ENCODE measurements at regions not wholly inside any gene's neighbourhood (a gene's known extent, or its start where the extent isn't known, plus 50 kb on each side); places are given as distances from the start of the nearest gene placed in this dataset.

DNA sequence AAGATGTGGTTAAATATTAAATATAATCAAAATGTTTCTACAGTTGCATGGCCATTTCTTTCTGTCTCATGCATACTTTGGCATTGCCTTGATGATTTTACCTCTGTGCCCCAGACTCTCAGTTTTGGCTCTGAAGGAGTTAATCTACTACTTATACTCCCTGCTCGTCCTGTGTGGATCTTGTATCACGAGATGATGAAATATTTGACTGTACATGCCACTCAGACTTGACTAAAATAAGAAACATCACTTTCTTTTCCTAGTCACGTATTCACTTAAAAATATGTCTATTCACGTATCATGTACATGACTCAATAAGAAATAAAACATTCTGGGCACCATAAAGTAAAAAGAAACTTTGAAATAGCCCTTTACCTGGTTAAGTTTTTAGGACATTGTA is 397.7 kb downstream of the RFPL4B start:
- DNase-seq: no peak

DNA sequence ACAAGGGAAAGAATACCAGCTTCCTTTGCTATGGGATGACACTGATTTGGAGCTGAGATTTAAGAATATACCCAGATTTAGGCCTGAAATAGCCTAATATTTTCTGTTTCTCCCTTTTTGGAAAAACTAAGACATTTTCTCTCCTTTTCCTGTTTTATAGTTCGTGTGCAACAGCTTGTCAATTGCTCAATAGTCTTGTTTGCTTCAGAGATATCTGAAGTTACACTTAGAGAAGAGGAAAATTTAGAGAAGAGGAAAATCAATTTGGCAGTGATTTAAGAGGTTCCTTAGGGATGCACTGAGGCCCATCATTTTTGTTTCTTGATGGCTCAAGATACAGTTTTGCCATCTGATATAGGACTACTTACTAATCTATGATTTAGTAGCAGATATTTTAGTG is 398.6 kb downstream of the RFPL4B start:
- no peak for DNase-seq

DNA sequence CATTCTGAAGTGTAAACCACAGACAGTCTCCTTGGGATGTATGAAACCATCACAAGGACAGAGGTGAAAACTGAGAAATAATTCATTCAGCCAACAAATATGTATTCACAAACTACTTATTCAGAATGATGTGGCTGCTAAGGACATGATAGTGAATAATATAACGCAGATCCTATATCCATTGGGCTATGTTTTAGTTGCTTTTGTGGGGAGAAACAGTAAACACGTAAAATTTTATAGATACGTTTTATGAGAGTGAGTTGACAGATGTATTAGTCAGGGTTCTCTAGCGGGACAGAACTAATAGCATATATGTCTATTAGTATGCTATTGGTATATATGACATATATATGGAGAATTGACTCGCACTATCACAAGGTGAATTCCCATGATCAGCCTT is 402.5 kb downstream of the RFPL4B start:
- no peak for DNase-seq

DNA sequence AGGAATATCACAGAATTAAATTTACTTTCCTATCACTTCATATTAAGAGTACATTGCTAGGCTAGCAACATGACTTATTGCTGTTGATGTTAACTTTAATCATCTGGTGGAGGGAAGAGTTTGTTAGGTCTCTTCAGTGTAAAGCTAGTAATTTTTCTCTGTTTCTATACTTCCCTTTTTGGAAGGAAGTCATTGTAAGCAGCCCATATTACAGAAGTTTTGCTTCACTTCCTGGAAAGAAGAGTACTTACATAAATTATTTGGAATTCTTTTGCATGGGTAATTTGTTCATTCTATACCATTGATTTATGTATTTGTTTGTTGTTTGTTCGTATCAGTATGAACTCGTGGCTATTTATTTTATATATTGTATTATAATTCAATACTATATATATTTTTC is 405.2 kb downstream of the RFPL4B start:
- DNase-seq: no peak

DNA sequence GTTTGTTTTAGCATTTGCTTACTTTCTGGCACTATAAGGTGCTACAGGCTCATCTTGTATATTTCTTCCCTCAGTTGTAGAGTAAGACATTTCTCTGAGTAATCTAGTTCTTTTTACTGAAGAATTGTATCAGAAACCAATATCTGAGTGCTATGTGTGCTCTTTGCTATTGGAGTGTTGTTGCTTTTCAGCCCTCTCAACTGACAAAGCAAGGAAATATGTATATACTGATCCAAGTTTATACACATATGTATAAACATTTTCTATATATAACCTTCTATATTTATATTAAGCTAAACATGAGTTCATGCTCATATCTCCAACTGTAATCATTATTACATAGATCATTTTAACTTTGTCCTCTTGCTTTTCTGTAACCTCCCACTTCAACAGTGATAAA is 405.7 kb downstream of the RFPL4B start:
- no peak for DNase-seq

DNA sequence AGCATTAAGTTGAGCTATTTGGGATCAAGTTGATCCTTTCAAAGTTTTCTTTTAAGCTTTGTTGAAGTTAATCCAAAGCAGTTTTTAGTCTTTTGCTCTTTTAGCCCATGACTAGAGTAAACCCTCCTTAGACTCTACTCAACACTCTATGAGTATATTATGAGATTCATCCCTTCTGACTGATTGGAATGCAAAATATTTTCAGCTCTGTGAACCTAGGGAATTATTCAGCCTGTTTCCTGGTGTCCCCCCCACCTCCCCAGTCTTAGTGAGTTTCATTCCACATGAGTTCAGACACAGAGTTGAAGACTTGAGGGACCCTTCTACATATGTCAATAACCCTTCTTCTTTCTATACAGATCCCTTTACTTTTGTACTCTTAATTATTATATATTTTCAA is 413.7 kb downstream of the RFPL4B start:
- DNase-seq: peak; percentile 77

DNA sequence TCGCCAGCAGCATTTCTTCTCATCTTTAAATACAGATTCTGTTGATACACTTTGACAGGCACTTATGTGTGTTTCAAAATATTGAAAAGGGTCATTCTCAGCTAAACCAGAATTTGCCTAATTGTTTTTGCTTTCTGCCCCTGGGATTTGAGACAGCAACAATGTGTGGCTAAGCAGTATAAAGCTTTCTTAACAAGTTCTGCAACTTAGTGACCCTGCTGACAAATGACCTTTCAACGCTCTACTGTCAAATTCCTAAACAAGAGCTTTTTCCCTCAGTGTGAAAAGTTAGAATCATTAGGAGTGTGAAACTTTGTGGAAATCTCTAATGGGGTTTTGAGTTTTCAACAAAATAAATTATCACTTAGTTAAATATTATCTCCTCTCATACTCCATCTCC is 414.6 kb downstream of the RFPL4B start:
- no peak for DNase-seq

DNA sequence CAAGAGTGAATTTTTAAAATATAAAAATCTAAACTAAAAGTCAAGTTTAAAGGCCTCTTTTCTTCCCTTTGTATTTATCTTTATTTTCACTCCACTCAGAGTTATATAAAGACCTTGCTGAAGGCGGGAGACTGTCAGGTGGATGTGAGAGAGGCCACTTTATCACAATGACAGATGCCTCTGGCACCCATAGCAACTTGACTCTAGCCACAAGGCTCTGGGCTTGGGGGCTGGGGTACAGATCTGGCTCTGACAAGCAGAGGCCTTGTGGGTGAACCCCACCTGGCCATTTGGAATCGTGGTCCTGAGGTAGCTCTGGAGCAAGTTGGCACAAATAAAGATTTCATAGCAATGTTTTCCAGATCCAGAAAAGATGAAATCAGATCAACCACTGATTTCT is 417.2 kb downstream of the RFPL4B start:
- DNase-seq: no peak

DNA sequence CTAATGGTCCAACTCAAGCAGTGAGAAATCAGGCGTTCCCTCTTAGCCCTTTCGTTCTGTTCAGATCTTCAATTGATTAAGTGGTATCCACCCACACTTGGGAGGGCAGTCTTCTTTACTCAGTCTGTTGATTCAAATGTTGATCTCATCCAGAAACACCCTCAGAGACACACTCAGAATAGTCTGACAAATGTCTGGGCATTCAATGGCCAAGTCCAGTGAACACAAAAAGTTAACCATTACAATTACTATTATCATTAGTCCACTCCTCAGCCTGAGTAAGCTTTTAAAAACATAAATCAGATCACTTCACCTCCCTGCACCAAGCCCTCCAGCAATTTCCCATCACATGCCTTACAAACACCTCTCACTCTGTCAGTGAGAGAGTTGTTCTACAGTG is 423.2 kb downstream of the RFPL4B start:
- DNase-seq: no peak

DNA sequence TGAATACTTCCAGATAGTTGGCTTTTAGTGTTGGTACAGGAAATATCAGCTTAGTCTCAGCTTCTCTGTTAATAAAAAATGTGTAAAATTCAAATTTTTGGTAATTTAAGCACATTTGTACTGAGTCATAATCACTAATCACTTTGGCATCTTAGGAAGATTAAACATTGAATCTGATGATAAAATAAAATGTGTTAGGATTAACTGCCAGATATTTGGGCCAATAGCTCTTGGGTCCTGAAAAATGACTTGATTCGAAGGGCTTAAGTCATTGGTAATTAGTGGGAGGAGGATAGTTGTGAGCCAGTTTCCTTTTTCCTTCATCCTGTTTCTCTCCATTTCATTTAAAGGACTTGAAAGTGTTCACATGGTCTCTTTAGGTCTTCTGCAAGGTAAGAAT is 426.1 kb downstream of the RFPL4B start:
- peak; percentile 38 for DNase-seq

DNA sequence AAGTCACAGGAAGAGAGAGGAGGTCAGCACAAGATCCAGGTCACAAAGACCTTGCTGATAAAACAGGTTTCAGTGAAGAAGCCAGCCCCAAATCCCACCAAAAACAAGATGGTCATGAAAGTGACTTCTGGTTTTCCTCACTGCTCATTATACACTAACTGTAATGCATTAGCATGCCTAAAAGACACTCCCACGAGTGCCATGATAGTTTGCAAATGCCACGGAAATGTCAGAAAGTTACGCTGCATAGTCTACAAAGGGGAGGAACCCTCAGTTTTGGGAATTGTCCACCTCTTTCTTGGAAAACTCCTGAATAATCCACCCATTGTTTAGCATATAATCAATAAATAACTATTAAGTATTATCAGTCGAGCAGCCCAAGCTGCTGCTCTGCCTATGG is 427.2 kb downstream of the RFPL4B start:
- DNase-seq: no peak

DNA sequence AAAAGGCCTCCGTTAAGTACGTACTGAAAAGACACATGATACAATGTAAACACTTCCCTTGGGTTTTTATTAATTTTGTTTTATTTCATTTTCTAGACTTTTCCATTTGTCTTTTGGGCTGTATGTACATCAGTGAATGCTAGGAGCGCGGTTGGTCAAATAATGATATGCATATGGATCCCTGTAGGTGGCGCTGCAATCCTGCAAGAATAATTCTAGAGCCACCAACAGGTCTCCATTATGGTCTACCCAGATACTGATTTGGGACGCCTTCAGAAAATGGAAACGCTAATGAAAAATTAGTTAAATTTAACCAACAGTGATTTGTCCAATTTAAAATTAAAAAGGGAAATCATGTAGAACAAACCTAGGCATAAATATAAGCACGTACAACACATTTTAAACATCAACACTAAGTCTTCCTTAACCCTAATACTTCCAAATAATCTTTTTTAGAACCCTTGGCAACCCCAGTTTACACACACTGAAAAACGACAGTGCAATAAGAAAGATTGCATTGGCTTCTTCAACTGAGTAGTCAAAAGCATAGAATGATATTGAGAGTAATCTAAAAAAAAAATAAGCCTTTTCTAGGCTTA is 433.5 kb downstream of the RFPL4B start:
- peak; percentile 84 for DNase-seq

DNA sequence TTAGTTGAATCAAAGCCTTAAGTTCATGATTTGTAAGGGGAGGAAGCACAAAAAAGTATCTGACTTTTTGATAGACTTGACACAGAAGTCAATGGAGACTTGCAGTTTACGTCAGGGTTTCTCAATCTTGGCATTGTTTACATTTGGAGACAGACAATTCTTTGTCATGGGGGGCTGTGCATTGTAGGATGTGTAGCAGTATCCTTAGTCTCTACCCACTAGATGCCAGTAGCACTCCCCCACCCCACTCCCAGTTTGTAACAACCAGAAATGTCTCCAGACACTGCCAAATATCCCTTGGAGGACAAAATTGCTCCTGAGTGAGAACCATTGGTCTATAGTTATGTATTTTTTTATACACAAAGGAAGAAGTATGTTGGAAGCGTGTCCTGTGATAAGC is 434.1 kb downstream of the RFPL4B start:
- DNase-seq: peak; percentile 37

DNA sequence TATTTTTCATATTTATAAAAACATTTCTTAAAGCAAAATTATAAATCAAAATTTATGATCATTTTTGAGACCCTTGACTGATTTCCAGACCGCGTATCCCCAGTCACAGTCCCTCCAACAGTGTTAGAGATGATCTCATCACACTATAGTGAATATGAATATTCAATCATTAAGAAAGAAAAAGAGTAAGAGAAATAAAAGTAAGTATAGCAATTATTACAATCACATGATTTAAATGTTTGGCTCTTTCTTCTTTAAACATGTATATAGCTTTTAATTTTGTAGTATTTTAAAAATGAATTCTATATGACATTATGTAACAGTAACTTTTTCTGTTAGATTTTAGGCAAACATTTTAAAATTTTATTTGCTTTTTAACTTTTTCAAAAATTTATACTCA is 438.3 kb downstream of the RFPL4B start:
- DNase-seq: no peak

DNA sequence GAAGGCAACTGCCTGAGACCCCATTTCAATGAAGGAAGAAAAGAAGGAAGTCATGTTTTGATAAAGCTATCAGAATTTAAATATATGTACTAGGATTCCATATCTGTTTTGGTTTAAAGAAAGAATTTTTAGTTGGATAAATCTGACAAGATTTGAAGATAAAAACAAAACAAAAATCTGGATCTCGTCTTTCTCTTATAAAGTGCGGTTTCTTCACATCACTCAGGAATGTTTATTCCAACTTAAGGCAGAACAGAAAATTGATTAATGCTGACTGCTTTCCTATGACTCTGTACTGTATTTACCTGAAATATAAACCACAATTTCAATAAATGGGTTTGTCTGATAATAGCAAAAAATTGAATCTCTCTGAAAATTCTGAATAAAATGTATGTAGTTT is 439.7 kb downstream of the RFPL4B start:
- no peak for DNase-seq

DNA sequence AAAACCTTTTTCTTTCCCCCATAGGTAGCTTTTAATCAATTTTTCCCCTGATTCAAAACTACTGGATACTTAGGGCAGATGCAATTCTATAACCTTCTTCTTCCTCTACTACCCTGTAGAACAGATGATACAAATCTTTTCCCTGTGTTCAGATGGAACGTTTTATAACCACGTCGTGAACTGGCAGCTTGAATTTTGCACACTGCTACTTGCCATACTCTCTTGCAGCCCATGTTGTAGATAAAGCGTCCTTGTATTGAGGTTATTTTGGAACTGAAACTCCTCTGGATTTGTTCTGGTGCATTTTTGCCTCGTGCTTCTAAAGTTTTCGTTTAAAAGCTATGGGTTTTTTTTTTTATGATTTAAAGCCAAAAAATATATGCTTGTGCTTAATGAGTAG is 440.2 kb downstream of the RFPL4B start:
- no peak for DNase-seq

DNA sequence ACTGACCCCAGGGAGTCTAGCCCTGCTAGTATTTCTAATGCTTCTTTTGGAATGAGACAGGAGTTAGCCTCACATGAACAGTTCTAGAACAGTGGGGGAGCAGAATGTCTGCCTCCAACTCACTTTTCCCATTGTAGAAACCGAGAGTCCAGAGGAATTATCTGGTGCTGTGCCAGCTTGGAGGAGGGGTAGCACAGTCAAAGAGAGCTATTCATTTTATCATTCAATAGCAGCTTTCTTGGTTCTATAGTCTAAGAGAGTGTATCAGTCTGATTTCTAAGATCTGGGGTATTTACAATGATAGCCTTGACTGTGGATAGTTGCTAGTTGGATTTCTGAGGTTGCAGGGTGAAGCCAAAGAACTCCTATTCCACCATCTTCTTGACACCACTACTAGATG is 448.2 kb downstream of the RFPL4B start:
- no peak for DNase-seq

DNA sequence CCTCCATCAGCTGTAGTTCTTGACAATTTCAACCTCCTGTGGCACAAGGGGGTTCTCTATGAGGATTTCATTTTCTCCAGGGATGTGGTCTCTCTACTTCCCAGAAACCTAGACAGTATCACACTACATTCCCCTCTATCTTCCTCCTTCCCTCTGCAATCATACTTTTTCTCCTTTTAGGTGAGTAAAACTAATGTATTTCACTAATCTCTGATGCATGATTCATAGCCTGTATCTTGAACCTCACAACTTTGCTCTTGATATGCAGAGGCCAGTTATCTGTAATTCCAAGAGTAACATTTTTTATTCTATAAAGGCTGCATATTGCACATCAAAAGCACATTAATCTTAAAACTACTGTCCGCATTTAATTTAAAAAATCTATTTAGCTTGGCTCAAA is 449.6 kb downstream of the RFPL4B start:
- DNase-seq: no peak

DNA sequence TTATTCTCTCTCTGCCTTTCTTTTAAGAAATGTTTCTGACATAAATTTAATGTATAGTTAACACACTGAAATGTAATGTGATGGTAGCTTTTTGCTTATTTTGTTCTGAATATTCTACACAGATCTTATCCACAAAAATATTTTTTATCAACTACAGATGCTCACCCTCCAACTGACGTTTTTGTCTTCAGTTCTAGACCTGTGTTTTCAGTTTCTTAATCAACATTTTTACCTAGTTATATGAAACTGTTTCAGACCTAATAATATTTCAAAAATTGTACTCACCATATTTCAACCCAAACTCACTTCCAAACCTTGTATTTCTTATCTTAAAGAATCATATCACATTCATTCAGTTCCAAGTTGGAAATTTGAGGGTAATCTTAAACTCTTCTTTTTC is 452.8 kb downstream of the RFPL4B start:
- no peak for DNase-seq

DNA sequence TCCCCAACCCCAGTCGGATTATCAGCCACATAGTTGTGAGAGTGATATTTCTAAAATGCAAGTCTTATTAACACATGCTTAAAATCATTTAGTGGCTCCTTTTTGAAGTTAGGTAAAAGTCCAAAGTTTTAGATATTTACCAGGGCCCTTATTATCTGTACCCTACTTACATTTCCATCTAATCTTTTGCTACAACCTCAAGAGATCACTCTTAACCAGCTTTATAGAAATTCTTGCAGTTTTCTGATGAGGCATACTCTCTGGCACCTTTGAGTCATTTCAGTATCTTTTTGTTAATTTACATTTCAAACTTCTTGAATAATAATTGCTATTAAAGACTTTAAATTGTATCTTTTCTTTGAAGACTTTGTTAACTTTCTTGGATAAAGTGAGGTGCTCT is 453.3 kb downstream of the RFPL4B start:
- no peak for DNase-seq

DNA sequence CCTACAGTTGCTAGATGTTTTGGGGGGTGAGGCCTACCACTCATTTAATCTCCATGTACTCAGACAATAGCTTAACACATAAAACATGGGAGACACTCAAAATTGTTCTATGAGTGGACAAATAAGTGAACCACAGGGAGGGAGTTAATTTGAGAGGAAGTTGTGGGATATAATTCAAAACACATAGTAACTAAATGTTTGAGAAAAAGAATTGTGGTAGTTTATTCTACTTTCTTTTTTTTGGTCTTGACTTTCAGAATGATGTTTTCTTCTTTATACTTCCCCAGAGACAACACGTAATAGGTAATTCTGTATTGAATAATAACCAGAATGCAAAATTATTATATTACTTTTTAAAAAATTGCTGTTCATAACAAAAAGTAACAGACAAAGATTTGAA is 453.8 kb downstream of the RFPL4B start:
- DNase-seq: no peak

DNA sequence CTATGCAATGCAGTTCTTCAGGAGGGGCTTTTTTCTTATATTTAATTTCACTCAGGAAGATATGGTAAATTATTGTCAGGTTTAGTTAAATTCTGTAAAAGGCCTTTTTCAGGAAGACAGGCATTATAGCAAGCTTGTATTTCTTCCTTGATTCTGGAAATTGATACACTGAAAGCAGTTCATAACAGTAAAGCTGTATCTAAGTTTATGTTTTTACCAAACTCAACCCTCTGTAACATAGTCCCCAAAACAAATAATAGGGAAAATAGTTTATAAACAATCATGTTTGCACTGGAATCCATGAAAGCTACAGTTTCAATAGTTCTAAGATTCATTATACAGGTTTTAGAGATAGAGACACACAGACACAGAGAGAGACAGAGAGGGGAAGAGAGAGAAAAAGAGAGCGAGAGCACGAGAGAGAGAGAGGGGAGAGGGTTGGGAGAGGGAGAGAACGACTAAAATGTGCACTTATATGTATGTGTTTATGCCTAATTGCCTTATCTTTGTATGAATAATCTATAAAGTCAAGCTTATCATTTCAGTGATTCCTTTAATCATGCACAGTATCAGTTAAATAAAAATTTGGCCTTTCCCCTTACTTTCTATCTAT is 454.4 kb downstream of the RFPL4B start:
- DNase-seq: no peak

DNA sequence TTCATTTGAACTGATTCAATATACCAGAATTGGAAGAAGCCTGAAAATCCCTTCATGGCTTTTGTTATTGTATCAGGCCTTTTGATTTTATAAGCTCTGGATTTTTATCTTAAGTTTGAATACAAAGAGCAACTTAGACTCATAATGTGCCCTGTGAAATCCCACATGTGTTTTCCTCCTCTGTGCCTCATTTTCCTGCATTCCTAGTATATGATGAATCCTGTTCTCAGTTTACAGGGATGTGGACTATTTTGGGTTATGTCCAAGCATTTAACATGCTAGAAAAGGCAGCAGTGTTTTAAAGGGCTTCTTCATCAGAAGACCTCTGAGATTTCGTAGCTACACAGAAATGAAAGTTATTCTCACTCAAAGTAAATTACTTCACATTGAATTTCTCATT is 455.0 kb downstream of the RFPL4B start:
- DNase-seq: peak; percentile 93

DNA sequence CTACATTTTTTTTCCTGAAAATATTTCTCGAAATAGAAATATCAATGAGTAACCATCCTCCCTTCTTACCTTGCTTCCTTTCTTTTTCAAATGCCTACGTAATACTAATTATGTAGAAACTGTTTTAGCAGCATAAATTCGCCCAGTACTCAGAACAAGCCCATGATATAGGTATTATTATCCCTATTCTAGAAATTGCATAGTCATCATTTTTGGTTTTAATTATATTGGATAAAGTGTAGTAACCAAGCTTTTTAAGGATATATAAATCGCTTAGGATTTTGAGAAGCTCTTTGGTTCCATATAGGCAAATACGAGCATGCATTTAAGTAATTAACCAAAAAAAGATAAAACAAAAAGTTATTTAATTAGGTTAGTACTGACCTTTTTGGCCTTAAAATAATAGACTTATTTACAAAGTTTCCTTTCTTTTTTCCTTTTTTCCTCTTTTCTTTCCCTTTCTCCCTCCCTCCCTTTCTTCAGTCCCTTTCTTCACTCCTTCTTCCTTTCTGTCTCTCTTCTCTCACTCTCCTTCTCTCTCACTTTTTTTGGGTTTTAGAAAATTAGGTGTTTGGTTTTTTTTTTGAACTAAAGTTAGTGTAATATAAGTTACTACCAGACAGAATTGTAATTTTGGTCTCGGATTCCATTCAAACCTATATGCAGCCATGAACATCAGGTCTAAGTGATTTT is 457.7 kb downstream of the RFPL4B start:
- DNase-seq: no peak
